Uterus (tissue), 3 donors: ENCODE measurements at regions not wholly inside any gene's neighbourhood (a gene's known extent, or its start where the extent isn't known, plus 50 kb on each side); places are given as distances from the start of the nearest gene placed in this dataset.

ENCODE experiments used
- DNase-seq, 2 donors: peaks; one replicate each; pipeline ENCODE4 v3.0.0-alpha.2; 2019 to 2020
- H3K27ac ChIP-seq, 2 donors: fragments of 200-600 bp; sonication (generic); 1 replicate in 1 of 2; 2 replicates in 1 of 2; pipeline ENCODE4 v1.5.1; 2016 to 2018
- H3K27me3 ChIP-seq, 2 donors: fragments of 200-600 bp; sonication (generic); one replicate each; pipeline ENCODE4 v1.5.1; 2018 to 2019; ENCODE audit warnings: control low read depth in 1 of 2
- H3K36me3 ChIP-seq, 2 donors: fragments of 200-600 bp; sonication (generic); one replicate each; pipeline ENCODE4 v1.5.1; 2019; ENCODE audit warnings: control low read depth in 1 of 2
- H3K4me1 ChIP-seq, 2 donors: fragments of 200-600 bp; sonication (generic); one replicate each; pipeline ENCODE4 v1.5.1; 2018 to 2019; ENCODE audit warnings: control low read depth in 1 of 2
- H3K4me3 ChIP-seq, 2 donors: fragments of 200-600 bp; sonication (generic); 1 replicate in 1 of 2; 2 replicates in 1 of 2; pipeline ENCODE4 v1.5.1; 2018 to 2019; ENCODE audit warnings: mild to moderate bottlenecking in 1 of 2
- H3K9me3 ChIP-seq, 2 donors: fragments of 200-600 bp; sonication (generic); one replicate each; pipeline ENCODE4 v1.5.1; 2019; ENCODE audit warnings: control low read depth in 1 of 2
- CTCF ChIP-seq, 4 experiments: fragments of 200-600 bp in 2 of 4; fragments of 450-650 bp in 2 of 4; sonication (generic) in 2 of 4; IDR thresholded peaks; one replicate each; pipeline ENCODE4 v1.5.1; 2016 to 2019; ENCODE audit warnings: antibody characterized with exemption in 4 of 4, mild to moderate bottlenecking in 2 of 4, moderate library complexity in 1 of 4
- POLR2A ChIP-seq, 2 donors: fragments of 450-650 bp; IDR thresholded peaks; one replicate each; pipeline ENCODE4 v1.6.1; 2016; ENCODE audit warnings: antibody characterized with exemption in 2 of 2, mild to moderate bottlenecking in 1 of 2, moderate library complexity in 1 of 2
- intact Hi-C: fragments of 100-400 bp; cut with DNase I; formaldehyde crosslinking; loops from one replicate; pipeline ENCODE4 v1.15.1; 2023; ENCODE audit warnings: low total_unique reads
- donor health status: DM: yes; HTN: yes; CAD: no.

DNA sequence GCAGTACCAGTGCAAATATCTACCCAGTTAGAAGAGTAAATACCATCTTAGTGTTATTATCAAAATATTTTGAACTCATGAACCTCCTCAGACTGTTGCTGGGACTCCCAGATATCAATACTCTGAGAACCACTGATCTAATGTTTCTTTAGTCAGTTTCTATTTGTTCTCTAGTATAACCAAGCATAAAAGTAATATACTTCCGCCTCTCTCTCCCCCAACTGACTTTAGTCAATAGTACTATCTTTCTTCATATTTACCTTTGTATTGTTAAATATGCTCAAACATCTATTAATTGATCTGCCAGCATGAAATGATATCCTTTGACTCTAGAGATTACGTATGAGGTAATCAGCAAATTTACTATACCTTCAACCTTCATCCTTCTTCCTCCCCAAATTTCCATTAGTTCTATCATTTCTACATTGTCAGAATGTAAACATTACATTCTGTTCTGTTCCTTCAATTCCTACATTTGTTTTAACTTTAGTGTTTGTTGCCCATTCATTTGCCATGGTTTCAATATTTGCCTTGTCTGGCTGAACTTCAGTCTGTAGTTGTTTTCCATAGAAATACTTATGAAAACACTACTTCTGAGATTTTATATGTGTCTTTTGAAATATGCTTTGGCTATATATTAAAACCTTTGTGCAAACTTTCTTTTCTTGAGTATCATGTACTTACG is 192.5 kb upstream of the PDE3A start:
- intact Hi-C loops: no loop called here
- Histone ChIP-seq H3K9me3 (no peaks in the 10 kb centered on the region), H3K27me3 (no peaks in the 10 kb centered on the region), H3K27ac (no peak overlapping the region), H3K4me3 (no peak overlapping the region), H3K4me1 (no peaks in the 10 kb centered on the region), H3K36me3 (no peaks in the 10 kb centered on the region)
- TF ChIP-seq POLR2A (IDR thresholded peaks at IDR 0.05): no peak
- TF ChIP-seq CTCF (IDR thresholded peaks at IDR 0.05): no peak
- DNase-seq: no peak

DNA sequence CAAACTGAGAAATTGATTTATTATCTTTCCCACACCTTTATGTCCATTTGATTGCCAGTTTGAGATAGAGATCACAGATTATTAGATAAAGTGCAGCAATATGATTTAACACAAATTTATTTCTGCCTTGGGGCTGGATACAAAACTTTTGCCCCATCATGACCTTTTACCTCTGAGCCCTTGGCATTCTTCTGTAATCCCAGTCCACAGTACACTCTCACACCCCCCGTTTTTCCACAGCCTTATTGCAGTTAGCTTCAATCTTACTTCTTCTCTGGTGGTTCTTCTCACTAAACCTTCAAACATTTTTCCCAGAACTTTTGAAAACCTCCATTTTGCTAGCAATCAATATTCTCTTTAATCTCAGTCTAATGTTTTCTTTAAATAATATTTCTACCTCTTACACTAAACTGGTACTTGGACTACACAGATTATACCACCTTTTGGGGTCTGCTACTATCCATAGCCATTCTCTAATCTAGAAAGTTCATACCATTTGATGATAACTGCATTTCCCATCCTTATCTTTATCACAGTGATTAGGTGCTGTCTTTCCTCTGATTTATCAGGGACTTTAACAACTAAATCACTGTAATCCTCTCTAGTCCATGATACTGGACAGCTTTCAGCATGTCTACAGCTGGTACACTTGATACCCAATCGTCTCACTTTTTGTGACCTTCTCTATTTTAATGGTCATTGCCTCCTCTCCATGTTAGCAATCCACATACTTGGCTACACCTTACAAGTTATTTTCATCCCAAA is 186.7 kb upstream of the PDE3A start:
- intact Hi-C loops: no loop called here
- DNase-seq: no peak
- H3K9me3 ChIP-seq: no peaks in the 10 kb centered on the region
- no peak overlapping the region for H3K4me3 ChIP-seq
- no peak for TF ChIP-seq POLR2A (IDR thresholded peaks at IDR 0.05)
- no peak for TF ChIP-seq CTCF (IDR thresholded peaks at IDR 0.05)
- H3K36me3 ChIP-seq: no peaks in the 10 kb centered on the region
- H3K4me1 ChIP-seq: no peaks in the 10 kb centered on the region
- no peak overlapping the region for H3K27ac ChIP-seq
- H3K27me3 ChIP-seq: no peaks in the 10 kb centered on the region

DNA sequence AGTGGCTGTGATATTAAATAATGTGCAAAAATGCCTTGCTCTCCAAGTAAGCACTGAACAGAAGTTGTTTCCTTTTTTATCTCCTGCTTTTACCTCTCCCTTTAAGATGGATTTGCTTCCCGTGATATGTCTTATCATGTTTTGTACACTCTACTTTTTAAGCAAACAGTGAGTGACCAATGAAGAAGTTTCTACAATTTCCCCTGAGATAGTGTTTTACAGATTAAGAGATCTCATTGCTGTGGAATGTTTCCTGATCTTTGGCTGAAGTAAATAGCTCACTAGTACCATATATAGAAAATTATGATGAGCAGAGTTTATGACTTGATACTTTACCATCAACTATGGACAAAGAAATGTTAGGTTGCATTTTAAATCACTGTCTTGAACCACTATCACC is 184.8 kb upstream of the PDE3A start:
- intact Hi-C loops: no loop called here
- Histone ChIP-seq H3K4me1 (no peaks in the 10 kb centered on the region), H3K9me3 (no peaks in the 10 kb centered on the region), H3K4me3 (no peak overlapping the region), H3K27me3 (no peaks in the 10 kb centered on the region), H3K27ac (no peak overlapping the region), H3K36me3 (no peaks in the 10 kb centered on the region)
- TF ChIP-seq POLR2A (IDR thresholded peaks at IDR 0.05) (no peak), CTCF (IDR thresholded peaks at IDR 0.05) (no peak)
- DNase-seq: no peak

DNA sequence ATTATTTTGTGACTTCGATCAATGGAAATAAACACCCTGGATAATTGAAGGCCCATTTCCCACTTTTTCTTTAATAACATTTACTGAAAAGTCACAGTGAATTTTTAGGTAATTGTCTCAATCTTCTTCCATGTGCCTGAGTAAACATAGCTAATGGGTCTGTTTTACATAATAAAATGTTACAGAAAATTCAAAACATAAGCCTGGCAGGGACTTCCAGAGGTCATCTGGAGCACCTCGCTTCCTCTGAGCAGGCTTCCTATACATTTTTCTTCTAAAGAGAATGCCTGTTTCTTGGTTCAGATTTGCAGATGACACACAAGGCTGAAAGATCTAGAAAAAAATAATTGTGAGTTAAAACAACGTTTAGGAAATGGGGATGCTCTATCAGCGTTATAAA is 183.8 kb upstream of the PDE3A start:
- H3K4me1 ChIP-seq: no peaks in the 10 kb centered on the region
- H3K36me3 ChIP-seq: no peaks in the 10 kb centered on the region
- TF ChIP-seq POLR2A (IDR thresholded peaks at IDR 0.05) (no peak), CTCF (IDR thresholded peaks at IDR 0.05) (no peak)
- no peak overlapping the region for H3K27ac ChIP-seq
- H3K4me3 ChIP-seq: no peak overlapping the region
- H3K27me3 ChIP-seq: no peaks in the 10 kb centered on the region
- no peaks in the 10 kb centered on the region for H3K9me3 ChIP-seq
- no peak for DNase-seq
- intact Hi-C loops: no loop called here

DNA sequence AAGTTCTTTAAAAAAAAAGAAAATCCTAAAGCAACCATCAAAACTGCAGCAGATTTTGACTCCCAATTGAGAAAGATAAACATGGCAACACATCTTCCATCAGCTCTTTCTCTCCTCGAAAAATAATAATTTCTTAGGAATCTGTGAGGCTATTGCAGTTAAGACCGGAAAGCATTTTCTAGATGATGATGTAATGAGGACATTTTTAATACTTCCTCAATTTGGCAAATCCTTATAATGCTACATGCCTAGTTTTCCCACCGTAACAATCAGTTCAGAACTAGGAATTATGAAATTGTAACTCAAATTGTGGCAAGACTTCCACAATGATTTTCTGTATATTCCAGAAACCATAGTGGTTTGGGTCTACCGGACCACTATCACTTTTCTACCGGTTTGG is 180.9 kb upstream of the PDE3A start:
- no peak for DNase-seq
- H3K36me3 ChIP-seq: no peaks in the 10 kb centered on the region
- no peak overlapping the region for H3K27ac ChIP-seq
- no peaks in the 10 kb centered on the region for H3K27me3 ChIP-seq
- H3K4me1 ChIP-seq: no peaks in the 10 kb centered on the region
- TF ChIP-seq POLR2A (IDR thresholded peaks at IDR 0.05): no peak
- TF ChIP-seq CTCF (IDR thresholded peaks at IDR 0.05): no peak
- no peak overlapping the region for H3K4me3 ChIP-seq
- H3K9me3 ChIP-seq: no peaks in the 10 kb centered on the region
- intact Hi-C loops: no loop called here
